ENCODE measurements at regions not wholly inside any gene's neighbourhood (a gene's known extent, or its start where the extent isn't known, plus 50 kb on each side); places are given as distances from the start of the nearest gene placed in this dataset.

- no peak for TF ChIP-seq CTCF (IDR thresholded peaks at IDR 0.05)
- no peak for TF ChIP-seq POLR2AphosphoS5 (IDR thresholded peaks at IDR 0.05)
Measured at GRCh38 chr17:79387783-79388182, 223.1 kb downstream of the RBFOX3 start.
